Activated T-cell treated with anti-CD3 and anti-CD28 coated beads for 24 hours (primary cell): ENCODE measurements at regions not wholly inside any gene's neighbourhood (a gene's known extent, or its start where the extent isn't known, plus 50 kb on each side); places are given as distances from the start of the nearest gene placed in this dataset.
"Not testable (repeated sequence)": the region's sequence is repeated elsewhere in the genome, so short reads cannot be mapped to it uniquely, and the experiment has no call there.

Experiments
- DNase-seq: peaks from one replicate; pipeline ENCODE4 v3.0.0-alpha.2; 2020; ENCODE audit warnings: low read depth

GRCh38 chr2:111366641-111367029 lies 245.9 kb downstream of the BCL2L11 start:
- DNase-seq, result not testable (repeated sequence)

- DNase-seq, result not testable (repeated sequence)
These were observed 246.4 kb downstream of the BCL2L11 start for GRCh38 chr2:111367080-111367479.

DNA sequence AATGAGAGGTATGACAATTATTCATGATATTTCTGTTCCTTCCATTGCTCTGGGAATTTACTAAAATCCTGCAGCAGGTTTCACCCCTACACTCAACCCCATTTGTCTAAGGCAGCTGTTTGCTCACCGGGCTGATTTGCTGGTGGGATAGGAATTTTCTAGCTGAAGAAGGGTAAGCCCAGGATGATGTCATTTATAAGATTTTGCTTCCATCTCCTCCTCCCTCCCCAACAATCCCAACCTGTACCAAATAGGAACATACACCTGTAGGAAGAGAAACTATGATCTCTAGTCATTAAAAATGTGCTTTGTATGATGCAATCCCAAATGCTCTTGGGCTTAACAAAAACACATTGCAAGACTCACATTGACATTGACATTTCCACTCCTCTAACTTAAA lies 247.2 kb downstream of the BCL2L11 start:
- not testable (repeated sequence) for DNase-seq

DNA sequence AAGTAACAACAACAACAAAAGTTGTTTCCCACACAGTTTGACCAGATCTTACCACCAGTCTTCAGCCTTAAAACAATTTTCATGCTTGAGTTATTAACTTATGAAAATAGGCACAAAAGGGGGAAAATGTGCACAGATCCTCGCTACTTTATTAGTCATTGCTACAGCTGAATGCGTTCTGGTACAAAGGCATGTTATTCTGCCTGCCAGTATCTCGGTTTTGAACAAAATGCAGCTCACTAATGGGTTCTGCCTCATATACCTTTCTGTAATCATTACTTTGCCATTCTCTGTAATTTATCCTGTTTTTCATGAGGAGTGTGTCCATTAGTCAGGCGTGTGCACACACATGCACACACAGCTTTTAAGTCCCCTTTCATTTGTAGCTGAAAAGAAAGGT lies 247.6 kb downstream of the BCL2L11 start:
- not testable (repeated sequence) for DNase-seq

DNA sequence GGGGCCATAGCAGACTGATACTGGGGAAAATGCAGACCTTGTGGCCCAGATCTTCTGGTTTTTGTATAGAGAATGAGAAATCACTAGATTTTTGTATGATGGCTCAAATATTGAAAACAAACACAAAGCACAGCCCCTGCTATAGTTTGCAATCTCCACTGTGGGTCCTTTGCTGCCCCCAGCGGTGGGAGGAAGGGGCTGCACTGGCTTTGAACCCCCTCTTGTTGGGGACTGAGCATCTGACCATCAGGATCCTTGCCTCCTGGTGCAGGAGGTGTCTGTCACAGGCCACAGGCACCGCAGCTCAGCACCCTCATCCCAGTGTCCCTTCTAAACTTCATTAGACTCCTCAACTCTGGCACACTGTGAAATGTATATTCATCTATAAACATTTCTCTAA lies 252.3 kb downstream of the BCL2L11 start:
- DNase-seq, result not testable (repeated sequence)

DNA sequence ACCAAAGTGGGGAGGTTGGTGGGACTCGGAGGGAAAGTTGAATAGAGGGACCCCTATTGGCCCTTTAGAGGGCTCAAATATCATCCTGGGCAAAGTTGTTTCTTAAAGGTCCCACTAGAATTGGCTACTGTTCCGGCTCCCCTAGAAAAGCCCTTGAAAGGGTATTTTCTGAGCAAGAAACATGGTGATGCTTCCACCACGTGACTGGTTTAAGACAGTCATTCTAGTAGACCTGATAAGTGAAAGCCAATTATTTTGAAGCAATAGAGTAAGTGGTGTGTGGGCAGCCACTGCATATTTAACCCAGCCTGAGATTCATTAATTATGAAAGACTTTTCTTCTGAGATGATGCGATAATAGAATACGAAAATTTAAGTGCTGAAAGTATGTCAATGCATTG lies 253.3 kb downstream of the BCL2L11 start:
- not testable (repeated sequence) for DNase-seq

DNA sequence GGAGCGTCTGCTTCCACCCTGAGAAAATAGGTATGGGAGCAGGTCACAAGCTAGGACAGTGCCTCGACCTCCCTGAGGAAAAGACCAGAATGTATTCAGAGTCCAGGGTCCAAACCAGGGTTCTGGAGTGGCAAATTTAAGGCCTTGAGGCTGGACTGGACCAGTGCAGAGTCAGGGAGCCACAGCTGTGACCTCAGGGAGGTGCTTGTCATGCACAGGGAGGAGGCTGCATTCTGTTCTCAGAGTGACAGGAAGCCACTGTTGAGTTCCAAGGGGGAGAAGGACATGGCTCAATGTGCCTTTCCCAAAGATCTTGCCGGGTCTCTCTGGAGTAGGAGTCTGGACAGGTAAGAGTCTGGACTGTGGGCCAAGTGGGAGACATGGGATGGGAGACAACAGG lies 254.0 kb downstream of the BCL2L11 start:
- not testable (repeated sequence) for DNase-seq

DNA sequence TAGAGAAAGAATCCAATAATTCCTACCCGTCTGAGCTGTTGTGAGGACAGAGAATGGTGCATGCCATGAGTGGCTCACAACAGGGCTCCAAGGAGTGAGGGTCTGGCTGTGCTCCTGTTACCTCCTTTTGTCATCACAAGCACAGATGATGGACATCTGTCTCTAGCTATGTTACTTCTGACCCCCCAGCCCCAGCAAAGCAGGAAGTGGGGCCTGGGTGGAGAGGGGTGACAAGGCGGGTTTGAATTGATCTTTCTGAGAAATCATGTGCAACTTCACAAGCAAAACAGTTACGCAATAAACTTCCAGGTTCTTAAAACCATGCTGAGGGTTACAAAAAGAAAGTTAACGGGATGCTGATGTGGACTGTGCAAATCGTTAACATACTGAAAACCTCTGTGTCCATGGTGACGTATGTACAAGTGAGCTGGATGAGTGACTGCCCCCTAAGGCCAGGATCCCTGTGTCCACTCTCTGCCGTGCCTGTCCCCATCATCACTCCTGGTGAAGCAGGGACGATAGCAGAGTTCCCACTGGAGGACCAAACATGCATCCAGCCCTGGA lies 254.7 kb downstream of the BCL2L11 start:
- DNase-seq, result not testable (repeated sequence)

DNA sequence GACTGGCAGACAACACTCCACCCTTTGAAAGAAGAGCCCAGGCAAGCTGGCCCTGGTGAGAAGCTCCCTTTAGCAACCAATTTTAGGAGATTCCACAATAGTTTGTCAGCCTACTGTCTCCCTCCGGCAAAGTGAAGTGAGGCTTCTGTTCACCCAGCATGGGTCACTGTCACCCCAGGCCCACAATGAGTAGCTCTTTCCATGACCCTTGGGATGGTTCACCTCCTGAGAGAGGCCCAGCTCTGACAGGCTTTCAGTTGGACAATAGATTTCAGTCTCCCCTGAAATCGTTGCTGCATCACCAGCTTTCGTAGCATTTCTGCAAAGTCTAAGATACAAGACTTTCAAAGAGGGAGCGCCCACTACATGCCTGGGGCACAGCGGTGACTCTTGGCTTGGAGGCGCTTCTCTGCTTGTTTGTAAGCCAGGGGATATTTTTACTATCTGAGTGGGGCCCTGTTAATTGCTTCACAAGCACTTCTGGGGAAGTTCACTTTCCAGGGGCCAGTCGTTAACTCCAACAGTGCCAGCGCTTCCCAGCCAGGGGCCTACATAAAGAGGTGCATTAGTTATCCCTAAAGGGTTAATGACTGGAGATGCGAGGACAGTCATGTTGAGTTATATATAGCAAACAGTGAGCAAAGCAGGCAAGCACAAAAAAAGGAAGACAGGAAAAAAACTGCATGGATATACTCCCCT lies 255.7 kb downstream of the BCL2L11 start:
- not testable (repeated sequence) for DNase-seq

DNA sequence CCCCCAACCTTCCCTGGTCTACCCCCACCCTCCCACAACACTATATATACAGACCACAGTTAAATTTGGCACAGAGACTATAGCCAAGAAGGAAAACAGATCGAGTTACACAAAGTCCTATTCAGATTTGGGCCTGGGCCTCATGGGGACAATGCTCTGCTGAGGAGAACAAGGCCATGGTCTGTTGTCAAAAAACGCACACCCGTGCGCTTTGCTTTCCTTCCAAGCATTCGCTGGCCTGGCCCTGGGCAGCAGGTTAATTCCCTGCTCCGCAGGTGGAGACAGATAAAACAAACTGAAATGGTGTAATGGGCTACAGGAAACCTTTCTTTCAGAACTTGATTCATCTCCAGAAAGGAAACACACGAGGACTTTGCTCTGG lies 256.2 kb downstream of the BCL2L11 start:
- not testable (repeated sequence) for DNase-seq

DNA sequence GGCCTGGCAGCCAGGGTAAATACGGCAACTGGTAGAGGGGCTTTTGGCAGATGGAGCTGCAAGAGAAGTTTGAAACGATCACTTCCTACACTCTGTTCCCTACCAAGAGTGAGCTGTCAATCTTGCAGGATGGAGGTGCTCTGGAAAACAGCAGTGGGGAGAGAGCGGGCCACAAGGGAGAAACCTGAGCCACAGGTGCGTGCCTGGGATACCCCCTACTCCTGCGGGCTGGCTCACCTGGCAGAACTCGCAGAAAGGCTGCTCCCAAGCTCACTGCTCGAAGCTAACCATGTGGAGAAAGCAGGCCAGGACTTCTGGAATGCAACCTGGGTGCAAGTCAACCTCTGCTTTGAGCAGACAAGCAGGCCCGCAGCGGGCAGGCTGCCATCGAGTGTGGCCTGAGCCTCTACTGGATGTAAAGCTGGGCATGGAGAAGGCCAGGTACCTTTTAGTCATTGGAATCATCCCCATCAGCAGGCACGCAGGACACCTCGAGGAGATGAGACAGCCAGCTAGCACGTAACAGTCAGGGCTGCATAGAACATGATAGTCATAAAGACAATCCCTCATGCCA lies 256.8 kb downstream of the BCL2L11 start:
- DNase-seq, result not testable (repeated sequence)

DNA sequence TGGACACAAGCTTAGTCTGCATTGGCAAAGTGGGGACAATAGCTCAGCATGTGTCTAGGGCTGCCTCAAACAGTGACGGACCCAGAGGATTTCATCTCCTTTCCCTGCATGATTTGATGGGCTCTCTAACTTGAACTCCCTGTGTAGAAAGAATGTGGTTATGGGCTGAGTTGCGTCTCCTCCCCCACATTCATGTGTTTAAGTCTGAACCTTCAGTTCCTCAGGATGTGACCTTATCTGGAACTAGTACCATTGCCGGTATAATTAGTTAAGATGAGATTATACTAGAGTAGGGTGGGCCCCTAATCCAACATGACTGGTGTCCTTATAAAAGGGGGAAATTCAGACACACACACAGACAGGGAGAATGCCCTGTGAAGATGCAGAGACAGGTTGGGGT lies 257.6 kb downstream of the BCL2L11 start:
- DNase-seq, result not testable (repeated sequence)

DNA sequence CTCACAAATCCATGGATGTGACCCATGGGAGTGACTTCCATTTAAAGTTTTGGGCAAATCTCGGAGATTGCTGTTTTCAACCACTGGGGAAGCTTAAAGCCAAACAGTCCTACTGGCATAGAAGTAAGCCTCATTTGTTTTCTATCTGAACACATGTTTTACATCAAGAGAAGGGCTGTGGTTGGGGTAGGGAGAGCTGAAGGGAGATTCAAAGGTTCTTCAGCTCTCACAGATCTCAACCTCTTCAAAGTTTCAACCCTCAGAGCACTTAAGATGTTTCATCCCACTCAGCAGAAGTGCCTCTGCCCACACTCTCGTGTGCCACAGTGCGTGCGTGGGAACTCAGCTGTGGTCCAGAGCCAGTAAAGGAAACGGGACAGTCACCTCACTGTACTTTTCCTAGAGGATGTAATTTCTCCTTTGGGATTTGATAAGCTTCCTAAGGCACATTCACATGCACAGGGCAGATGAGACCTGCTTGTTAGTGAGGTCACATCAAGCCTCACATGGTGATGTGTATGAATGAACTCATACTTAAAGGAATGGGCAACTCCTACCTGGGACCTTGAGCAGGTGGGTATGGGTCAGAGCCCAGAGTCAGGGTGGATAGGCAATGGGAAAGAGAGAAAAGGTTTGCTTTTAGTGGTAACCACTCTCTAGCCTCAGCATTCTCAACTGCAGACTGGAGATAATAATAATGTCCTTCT lies 260.2 kb downstream of the BCL2L11 start:
- peak; percentile 20 for DNase-seq

DNA sequence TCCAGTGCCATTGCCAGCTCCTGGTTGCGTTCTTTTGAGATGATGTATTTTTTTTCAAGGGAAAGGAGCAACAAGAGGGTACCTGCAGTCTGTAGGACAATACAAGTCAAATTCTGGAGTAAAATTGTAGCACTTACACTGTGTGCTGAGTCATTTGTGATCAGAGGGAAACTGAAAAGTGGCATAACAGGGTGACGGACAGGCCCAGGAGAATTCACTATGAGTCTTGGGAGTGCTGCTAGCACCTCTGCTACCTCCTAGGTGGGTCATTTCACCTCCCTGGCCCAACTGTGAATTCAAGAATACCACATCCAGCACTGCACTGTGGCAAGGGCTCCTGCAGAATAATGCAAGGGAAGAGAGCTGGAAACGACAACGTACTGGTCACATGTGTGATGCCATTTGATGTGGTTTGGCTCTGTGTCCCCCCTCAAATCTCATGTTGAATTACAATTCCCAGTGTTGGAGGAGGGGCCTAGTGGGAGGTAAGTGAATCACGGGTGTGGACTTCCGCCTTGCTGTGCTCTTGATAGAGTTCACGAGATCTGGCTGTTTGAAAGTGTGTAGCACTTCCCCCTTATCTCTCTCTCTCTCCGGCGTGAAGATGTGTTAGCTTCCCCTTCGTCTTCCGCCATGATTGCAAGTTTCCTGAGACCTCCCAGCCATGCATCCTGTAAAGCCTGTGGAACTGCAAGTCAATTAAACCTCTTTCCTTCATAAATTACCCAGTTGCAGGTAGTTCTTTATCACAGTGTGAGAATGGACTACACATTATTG lies 261.0 kb downstream of the BCL2L11 start:
- DNase-seq, result not testable (repeated sequence)

DNA sequence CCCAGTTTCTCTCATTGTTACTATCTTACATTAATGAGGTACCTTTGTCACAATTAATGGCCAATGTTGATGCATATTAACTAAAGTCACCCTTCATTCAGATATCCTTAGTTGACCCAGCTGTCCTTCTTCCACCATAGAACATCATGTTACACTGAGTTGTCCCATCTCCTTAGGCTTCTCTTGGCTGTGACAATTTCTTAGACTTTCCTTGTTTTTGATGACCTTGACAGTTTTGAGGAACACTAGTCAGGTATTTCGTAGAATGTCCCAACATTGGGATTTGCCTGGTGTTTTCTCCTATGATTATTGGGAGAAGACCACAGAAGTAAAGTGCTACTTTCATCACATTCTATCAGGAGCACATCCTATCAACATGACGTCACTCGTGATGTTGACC lies 261.8 kb downstream of the BCL2L11 start:
- DNase-seq, result not testable (repeated sequence)

DNA sequence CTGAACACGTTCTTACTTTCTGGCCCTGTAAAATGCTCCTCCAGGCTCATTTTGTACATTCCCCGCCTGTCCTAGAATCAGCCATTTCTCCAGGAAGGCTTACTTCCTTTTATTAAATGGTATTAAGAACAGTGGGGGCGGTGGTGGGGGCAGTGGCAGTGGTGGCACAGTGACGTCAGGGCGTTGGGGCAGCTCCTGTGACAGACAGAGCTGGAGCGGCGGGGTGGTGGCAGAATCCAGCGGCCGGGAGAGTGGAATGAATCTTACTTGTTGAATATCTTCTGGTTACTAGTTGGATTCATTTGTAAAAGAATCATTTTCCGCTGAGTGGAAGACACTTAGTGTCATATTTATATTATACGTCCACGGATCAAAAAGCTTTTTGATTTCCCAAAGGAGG lies 262.6 kb downstream of the BCL2L11 start:
- not testable (repeated sequence) for DNase-seq

- DNase-seq, result not testable (repeated sequence)
These were observed 264.7 kb downstream of the BCL2L11 start for GRCh38 chr2:111385226-111385957.

DNA sequence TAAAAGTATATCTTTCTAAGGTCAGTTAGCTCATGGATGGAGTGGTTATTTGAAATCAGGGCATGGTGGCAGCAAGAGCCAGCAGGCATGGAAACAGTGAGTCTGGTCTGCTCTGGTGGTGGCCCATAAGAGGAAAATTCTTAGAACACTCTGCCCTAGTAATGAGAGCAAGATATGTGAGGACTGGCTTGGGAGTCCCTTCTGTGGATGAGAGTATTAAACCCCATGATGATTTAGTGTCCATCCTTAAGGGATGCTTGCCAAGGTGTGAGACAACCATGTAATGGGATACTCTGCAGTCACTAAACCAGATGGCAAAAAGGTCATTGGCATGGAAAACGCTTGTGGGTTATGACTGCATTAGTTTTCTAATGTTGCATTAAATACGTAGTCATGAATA lies 269.9 kb downstream of the BCL2L11 start:
- DNase-seq, result not testable (repeated sequence)

GRCh38 chr2:111395350-111396128 lies 274.8 kb downstream of the BCL2L11 start:
- peak; percentile 68 for DNase-seq

GRCh38 chr2:111400598-111401253 lies 280.0 kb downstream of the BCL2L11 start:
- DNase-seq, result not testable (repeated sequence)
